ENCODE measurements at regions not wholly inside any gene's neighbourhood (a gene's known extent, or its start where the extent isn't known, plus 50 kb on each side); places are given as distances from the start of the nearest gene placed in this dataset.

DNA sequence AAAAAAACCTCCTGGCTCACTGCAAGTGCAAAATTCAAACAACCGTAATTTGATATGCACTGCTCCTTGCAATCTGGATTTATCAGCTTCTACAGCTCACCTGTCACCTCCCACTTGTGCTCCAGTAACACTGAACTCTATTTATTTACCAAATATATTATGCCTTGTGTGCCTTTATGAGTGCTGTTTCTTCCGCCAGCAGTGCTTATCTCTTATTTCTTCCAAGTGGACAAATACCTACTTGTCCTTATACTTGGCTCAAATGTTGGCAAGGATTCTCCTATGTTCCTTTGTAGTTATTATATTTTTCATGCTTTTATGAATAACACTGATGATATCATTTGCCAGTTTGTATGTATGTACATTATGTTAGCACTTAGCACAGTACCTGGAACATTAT, 145.7 kb upstream of the ARRDC3 start:
- TF ChIP-seq, protein P1, sequence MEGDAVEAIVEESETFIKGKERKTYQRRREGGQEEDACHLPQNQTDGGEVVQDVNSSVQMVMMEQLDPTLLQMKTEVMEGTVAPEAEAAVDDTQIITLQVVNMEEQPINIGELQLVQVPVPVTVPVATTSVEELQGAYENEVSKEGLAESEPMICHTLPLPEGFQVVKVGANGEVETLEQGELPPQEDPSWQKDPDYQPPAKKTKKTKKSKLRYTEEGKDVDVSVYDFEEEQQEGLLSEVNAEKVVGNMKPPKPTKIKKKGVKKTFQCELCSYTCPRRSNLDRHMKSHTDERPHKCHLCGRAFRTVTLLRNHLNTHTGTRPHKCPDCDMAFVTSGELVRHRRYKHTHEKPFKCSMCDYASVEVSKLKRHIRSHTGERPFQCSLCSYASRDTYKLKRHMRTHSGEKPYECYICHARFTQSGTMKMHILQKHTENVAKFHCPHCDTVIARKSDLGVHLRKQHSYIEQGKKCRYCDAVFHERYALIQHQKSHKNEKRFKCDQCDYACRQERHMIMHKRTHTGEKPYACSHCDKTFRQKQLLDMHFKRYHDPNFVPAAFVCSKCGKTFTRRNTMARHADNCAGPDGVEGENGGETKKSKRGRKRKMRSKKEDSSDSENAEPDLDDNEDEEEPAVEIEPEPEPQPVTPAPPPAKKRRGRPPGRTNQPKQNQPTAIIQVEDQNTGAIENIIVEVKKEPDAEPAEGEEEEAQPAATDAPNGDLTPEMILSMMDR (conservative IDR thresholded peaks at IDR 0.05; ENCODE audit: low read length): no peak
- no peak for TF ChIP-seq EZH2phosphoT487 (IDR thresholded peaks at IDR 0.05; ENCODE audit: borderline replicate concordance)

Measured in Loucy (cell line).